ENCODE measurements at regions not wholly inside any gene's neighbourhood (a gene's known extent, or its start where the extent isn't known, plus 50 kb on each side); places are given as distances from the start of the nearest gene placed in this dataset.

DNA sequence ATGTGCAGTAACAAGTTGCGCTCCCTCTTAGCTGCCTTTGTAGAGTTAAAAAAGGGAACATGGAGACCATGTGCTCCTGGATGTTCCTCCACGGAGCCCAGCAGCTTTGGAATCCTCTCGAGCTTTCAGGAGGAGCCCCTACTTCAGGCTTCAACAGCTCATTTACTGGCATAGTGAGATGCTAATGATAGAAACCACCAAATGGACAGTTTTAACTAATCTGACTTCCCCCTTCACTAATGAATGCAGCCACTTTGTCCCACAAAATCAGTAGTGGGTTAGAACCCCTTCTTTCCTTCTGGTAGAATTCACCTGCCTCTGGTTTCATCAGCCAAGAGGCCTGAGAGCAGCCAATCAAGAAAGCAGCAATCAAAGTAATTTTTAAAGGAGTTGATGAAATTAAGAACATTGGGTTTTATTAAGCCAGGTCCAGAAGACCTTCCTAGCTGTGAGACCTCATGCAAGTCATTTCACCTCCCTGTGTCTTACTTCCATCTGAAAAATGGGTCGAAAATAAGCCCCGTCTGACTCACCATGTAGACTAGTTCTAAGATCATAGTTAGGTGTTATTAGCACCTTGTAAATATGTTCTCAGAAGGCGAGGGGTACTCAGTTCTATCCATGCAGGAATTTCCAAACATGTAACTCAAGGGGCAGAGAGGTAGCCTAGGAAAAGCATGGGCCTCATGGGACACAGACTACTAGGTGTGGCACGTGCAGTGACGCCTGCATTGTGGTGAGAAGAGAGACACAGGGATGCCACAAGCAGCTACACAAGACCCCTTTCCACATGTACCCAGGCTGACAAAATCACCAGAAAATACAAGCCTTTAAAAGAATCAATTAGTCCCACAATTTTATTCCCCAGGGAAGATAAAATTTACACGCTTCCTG lies 179.7 kb upstream of the LPP start:
- H3K36me3 Mint-ChIP-seq (ENCODE audit: low read depth) = no peaks in the 10 kb centered on the region
- H3K27me3 Mint-ChIP-seq (ENCODE audit: low read depth) = peaks cover 13% of the 10 kb centered on the region
- H3K4me1 Mint-ChIP-seq = peaks cover 7% of the 10 kb centered on the region
- H3K27ac Mint-ChIP-seq = no peak overlapping the region
- TF ChIP-seq, protein P1, sequence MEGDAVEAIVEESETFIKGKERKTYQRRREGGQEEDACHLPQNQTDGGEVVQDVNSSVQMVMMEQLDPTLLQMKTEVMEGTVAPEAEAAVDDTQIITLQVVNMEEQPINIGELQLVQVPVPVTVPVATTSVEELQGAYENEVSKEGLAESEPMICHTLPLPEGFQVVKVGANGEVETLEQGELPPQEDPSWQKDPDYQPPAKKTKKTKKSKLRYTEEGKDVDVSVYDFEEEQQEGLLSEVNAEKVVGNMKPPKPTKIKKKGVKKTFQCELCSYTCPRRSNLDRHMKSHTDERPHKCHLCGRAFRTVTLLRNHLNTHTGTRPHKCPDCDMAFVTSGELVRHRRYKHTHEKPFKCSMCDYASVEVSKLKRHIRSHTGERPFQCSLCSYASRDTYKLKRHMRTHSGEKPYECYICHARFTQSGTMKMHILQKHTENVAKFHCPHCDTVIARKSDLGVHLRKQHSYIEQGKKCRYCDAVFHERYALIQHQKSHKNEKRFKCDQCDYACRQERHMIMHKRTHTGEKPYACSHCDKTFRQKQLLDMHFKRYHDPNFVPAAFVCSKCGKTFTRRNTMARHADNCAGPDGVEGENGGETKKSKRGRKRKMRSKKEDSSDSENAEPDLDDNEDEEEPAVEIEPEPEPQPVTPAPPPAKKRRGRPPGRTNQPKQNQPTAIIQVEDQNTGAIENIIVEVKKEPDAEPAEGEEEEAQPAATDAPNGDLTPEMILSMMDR (IDR thresholded peaks at IDR 0.05; ENCODE audit: unreplicated experiment in 3 of 3) = no peak
- H3K9me3 Mint-ChIP-seq = no peaks in the 10 kb centered on the region
- no peak overlapping the region for H3K4me3 Mint-ChIP-seq

- Mint-ChIP-seq H3K4me3 (no peak overlapping the region), H3K4me1 (peaks cover 7% of the 10 kb centered on the region), H3K36me3 (ENCODE audit: low read depth) (no peaks in the 10 kb centered on the region), H3K27ac (peak overlapping the region in 1 of 3 experiments; percentile 6), H3K9me3 (no peaks in the 10 kb centered on the region), H3K27me3 (ENCODE audit: low read depth) (peaks cover 10% of the 10 kb centered on the region)
- TF ChIP-seq, protein P1 (IDR thresholded peaks at IDR 0.05; ENCODE audit: unreplicated experiment in 3 of 3) = peak in 1 of 3 experiments; percentile 12
Observed at GRCh38 chr3:187974871-187975271, 179.1 kb upstream of the LPP start.

GRCh38 chr3:187975561-187976364 lies 178.2 kb upstream of the LPP start:
- Mint-ChIP-seq H3K36me3 (ENCODE audit: low read depth) (no peaks in the 10 kb centered on the region), H3K9me3 (no peaks in the 10 kb centered on the region), H3K27me3 (ENCODE audit: low read depth) (peaks cover 10% of the 10 kb centered on the region), H3K27ac (peak overlapping the region in 1 of 3 experiments; percentile 6), H3K4me1 (peaks cover 7% of the 10 kb centered on the region), H3K4me3 (no peak overlapping the region)
- TF ChIP-seq, protein P1 (IDR thresholded peaks at IDR 0.05; ENCODE audit: unreplicated experiment in 3 of 3) = no peak

GRCh38 chr3:187976365-187976900 lies 177.5 kb upstream of the LPP start:
- no peak overlapping the region for H3K4me3 Mint-ChIP-seq
- H3K27me3 Mint-ChIP-seq (ENCODE audit: low read depth) = peaks cover 10% of the 10 kb centered on the region
- no peak overlapping the region for H3K27ac Mint-ChIP-seq
- TF ChIP-seq, protein P1 (IDR thresholded peaks at IDR 0.05; ENCODE audit: unreplicated experiment in 3 of 3) = no peak
- H3K36me3 Mint-ChIP-seq (ENCODE audit: low read depth) = no peaks in the 10 kb centered on the region
- peaks cover 7% of the 10 kb centered on the region for H3K4me1 Mint-ChIP-seq
- no peaks in the 10 kb centered on the region for H3K9me3 Mint-ChIP-seq

DNA sequence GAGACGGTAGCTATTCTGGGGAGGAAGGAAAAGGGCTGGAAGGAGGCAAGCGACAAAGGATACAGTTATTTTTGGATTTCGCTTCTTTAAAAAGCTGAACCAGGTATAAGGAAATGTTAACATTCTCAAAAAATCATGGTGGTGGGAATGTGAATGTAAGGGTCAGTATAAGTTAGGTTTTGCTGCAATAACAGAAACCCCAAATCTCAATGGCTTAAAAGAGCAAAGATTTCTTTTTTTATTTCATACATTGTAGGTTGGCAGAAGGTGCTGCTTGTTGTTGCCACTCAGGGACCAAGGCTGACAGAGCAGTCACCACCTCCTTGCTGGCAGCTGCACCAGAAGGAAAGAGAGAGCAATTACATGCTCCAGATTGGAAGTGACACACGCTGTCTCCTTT lies 176.3 kb upstream of the LPP start:
- no peak overlapping the region for H3K4me3 Mint-ChIP-seq
- peaks cover 7% of the 10 kb centered on the region for H3K4me1 Mint-ChIP-seq
- no peaks in the 10 kb centered on the region for H3K36me3 Mint-ChIP-seq (ENCODE audit: low read depth)
- H3K27ac Mint-ChIP-seq = no peak overlapping the region
- H3K9me3 Mint-ChIP-seq = no peaks in the 10 kb centered on the region
- H3K27me3 Mint-ChIP-seq (ENCODE audit: low read depth) = peaks cover 10% of the 10 kb centered on the region
- TF ChIP-seq, protein P1 (IDR thresholded peaks at IDR 0.05; ENCODE audit: unreplicated experiment in 3 of 3) = no peak

Measured in nephron (organoid).